DND-41 (cell line): ENCODE measurements at regions not wholly inside any gene's neighbourhood (a gene's known extent, or its start where the extent isn't known, plus 50 kb on each side); places are given as distances from the start of the nearest gene placed in this dataset.

Experiments used
- ATAC-seq: fragments of 200-7000 bp; cut with Tn5 transposase; 3 replicates; pipeline ENCODE4 v1.9.1; 2021; ENCODE audit warnings: low read depth; ENCODE audit not compliant: insufficient read depth
- DNase-seq: peaks from one replicate; pipeline ENCODE4 v3.0.0-alpha.2; 2020
- H2AFZ ChIP-seq: 2 replicates; pipeline ENCODE4 v1.6.0; 2012; ENCODE audit warnings: low read depth, low read length
- H3K27ac ChIP-seq: 2 replicates; pipeline ENCODE4 v1.5.1; 2012; ENCODE audit warnings: low read length, inconsistent platforms
- H3K27me3 ChIP-seq: fragments of 200-600 bp; sonication (generic); 2 replicates; pipeline ENCODE4 v1.6.0; 2012; ENCODE audit warnings: low read length, mild to moderate bottlenecking, inconsistent platforms; ENCODE audit not compliant: insufficient read depth, poor library complexity
- H3K36me3 ChIP-seq: 2 replicates; pipeline ENCODE4 v1.5.1; 2012; ENCODE audit warnings: low read length, inconsistent platforms; ENCODE audit not compliant: insufficient read depth
- H3K4me1 ChIP-seq: 2 replicates; pipeline ENCODE4 v1.5.1; 2012; ENCODE audit warnings: mild to moderate bottlenecking, low read length; ENCODE audit not compliant: insufficient read depth
- H3K4me2 ChIP-seq: 2 replicates; pipeline ENCODE4 v1.6.0; 2012; ENCODE audit warnings: mild to moderate bottlenecking, moderate library complexity, low read length, inconsistent platforms; ENCODE audit not compliant: insufficient read depth
- H3K4me3 ChIP-seq, 2 experiments: fragments of 200-600 bp in 1 of 2; shearing (Covaris generic) in 1 of 2; 2 replicates each; pipeline ENCODE4 v1.5.1; 2012 to 2016; ENCODE audit warnings: inconsistent platforms in 2 of 2, low read length in 2 of 2, mild to moderate bottlenecking in 2 of 2, low read depth in 1 of 2, moderate library complexity in 1 of 2
- H3K79me2 ChIP-seq: 2 replicates; pipeline ENCODE4 v1.6.0; 2012; ENCODE audit warnings: low read length, inconsistent platforms; ENCODE audit not compliant: insufficient read depth
- H3K9ac ChIP-seq: 2 replicates; pipeline ENCODE4 v1.6.0; 2012; ENCODE audit warnings: low read depth, mild to moderate bottlenecking, inconsistent platforms, low read length, moderate library complexity
- H3K9me3 ChIP-seq: 2 replicates; pipeline ENCODE4 v1.5.1; 2012; ENCODE audit warnings: low read length, moderate library complexity, mild to moderate bottlenecking, inconsistent platforms; ENCODE audit not compliant: insufficient read depth, severe bottlenecking
- H4K20me1 ChIP-seq: 2 replicates; pipeline ENCODE4 v1.6.0; 2012; ENCODE audit warnings: low read length; ENCODE audit not compliant: insufficient read depth
- EZH2 ChIP-seq: IDR thresholded peaks from 3 replicates; pipeline ENCODE4 v1.6.1; 2012; ENCODE audit warnings: borderline replicate concordance, low read depth, mild to moderate bottlenecking, moderate library complexity, low read length, inconsistent platforms; ENCODE audit not compliant: severe bottlenecking
- TF ChIP-seq, protein P1 (sequence below): IDR thresholded peaks from 2 replicates; pipeline ENCODE4 v1.5.1; 2012; ENCODE audit warnings: borderline replicate concordance, low read length, moderate library complexity, mild to moderate bottlenecking; ENCODE audit not compliant: poor library complexity, severe bottlenecking; ENCODE audit errors: extremely low read depth

DNA sequence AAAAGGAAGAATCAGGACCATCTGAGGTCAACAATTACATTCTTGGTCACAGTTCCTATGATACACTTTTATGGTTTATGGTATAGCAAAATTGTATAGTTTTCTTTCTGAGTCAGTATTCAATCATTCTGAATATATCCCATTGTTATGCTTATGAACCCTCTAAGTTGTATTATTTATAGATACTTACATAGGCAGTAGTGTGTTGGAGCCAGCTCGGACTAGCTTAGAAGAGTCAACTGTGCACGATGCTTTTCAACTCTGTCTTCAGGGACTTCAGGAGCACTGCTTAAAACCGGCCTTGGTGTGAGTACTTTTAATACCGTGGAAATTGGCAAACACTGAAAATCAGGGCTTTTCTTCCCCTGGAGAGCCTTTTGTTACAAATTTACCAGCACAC, 215.7 kb downstream of the IKZF2 start:
- Histone ChIP-seq H3K4me2 (no peak overlapping the region), H3K27me3 (no peaks in the 10 kb centered on the region), H3K4me1 (peaks cover 11% of the 10 kb centered on the region), H3K9ac (no peak overlapping the region), H3K79me2 (no peaks in the 10 kb centered on the region), H2AFZ (no peak overlapping the region), H3K9me3 (no peaks in the 10 kb centered on the region), H3K36me3 (no peaks in the 10 kb centered on the region), H3K27ac (no peak overlapping the region), H4K20me1 (no peaks in the 10 kb centered on the region), H3K4me3 (no peak overlapping the region)
- ATAC-seq (no peak), DNase-seq (no peak)
- no peak for TF ChIP-seq EZH2
- TF ChIP-seq, protein P1, sequence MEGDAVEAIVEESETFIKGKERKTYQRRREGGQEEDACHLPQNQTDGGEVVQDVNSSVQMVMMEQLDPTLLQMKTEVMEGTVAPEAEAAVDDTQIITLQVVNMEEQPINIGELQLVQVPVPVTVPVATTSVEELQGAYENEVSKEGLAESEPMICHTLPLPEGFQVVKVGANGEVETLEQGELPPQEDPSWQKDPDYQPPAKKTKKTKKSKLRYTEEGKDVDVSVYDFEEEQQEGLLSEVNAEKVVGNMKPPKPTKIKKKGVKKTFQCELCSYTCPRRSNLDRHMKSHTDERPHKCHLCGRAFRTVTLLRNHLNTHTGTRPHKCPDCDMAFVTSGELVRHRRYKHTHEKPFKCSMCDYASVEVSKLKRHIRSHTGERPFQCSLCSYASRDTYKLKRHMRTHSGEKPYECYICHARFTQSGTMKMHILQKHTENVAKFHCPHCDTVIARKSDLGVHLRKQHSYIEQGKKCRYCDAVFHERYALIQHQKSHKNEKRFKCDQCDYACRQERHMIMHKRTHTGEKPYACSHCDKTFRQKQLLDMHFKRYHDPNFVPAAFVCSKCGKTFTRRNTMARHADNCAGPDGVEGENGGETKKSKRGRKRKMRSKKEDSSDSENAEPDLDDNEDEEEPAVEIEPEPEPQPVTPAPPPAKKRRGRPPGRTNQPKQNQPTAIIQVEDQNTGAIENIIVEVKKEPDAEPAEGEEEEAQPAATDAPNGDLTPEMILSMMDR = no peak

DNA sequence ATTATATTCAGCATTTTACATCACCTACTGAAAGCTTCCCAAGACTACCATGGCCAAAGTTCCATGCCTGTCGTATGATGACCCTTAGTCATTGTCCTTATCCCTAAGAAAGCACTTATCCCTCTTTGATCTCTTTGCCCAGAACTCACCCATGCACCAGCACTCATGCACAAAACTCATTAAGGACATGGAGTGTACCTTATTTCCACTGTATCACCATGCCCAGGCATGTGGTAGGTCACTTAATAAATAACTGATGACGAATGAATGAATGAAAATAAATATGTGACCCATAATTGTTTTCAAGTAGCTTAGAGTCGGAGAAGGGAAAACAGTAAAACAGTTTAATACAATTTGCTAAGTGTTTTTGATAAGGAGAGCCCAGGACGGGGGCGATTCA, 220.1 kb downstream of the IKZF2 start:
- no peak overlapping the region for H3K4me3 ChIP-seq
- no peak overlapping the region for H2AFZ ChIP-seq
- no peaks in the 10 kb centered on the region for H3K4me1 ChIP-seq
- no peak for ATAC-seq
- no peak overlapping the region for H3K9ac ChIP-seq
- no peak for TF ChIP-seq EZH2
- TF ChIP-seq, protein P1 = no peak
- H3K4me2 ChIP-seq = no peak overlapping the region
- no peaks in the 10 kb centered on the region for H4K20me1 ChIP-seq
- H3K9me3 ChIP-seq = no peaks in the 10 kb centered on the region
- no peaks in the 10 kb centered on the region for H3K79me2 ChIP-seq
- no peaks in the 10 kb centered on the region for H3K27me3 ChIP-seq
- H3K27ac ChIP-seq = no peak overlapping the region
- DNase-seq = no peak
- no peaks in the 10 kb centered on the region for H3K36me3 ChIP-seq

DNA sequence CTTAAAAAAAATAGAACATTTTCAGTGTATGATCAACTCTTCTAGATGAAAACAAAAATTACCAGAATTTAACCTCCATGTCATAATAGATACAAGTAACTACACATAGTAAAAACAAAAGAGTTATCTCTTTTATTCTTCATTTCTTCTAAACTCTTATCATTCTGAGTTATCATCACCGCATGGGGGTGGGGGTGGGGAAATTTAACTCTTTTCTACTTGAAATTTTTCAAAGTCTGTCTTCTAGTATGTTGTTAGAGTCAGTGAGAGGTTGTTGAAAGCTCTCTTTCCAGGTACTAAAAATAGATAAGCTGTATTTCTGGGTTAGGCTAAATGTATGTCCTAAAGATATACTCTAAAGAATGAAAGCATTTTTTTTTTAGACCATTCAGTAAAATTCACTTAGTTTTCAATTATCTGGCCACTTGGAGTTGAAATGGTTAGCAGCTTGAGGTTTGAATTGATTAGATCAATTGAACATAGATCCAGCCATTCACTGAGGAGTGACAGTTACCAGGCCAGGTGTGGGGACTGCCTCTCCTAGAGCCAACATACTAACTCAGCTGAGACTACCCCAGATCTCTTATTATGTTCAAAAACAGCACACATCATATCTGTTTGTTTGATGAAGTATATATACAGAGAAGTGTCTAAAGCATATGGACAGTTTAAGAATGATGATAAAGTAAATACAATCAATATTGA, 220.7 kb downstream of the IKZF2 start:
- H3K79me2 ChIP-seq = no peaks in the 10 kb centered on the region
- no peaks in the 10 kb centered on the region for H3K4me1 ChIP-seq
- H3K27ac ChIP-seq = no peak overlapping the region
- no peaks in the 10 kb centered on the region for H3K27me3 ChIP-seq
- no peaks in the 10 kb centered on the region for H4K20me1 ChIP-seq
- H3K36me3 ChIP-seq = no peaks in the 10 kb centered on the region
- no peaks in the 10 kb centered on the region for H3K9me3 ChIP-seq
- H3K4me3 ChIP-seq = no peak overlapping the region
- DNase-seq (no peak), ATAC-seq (no peak)
- TF ChIP-seq, protein P1 = no peak
- TF ChIP-seq EZH2 = no peak
- no peak overlapping the region for H2AFZ ChIP-seq
- H3K4me2 ChIP-seq = no peak overlapping the region
- no peak overlapping the region for H3K9ac ChIP-seq
